Non-pigmented ciliary epithelial cell (primary cell): ENCODE measurements at regions not wholly inside any gene's neighbourhood (a gene's known extent, or its start where the extent isn't known, plus 50 kb on each side); places are given as distances from the start of the nearest gene placed in this dataset.
"Not testable (repeated sequence)": the region's sequence is repeated elsewhere in the genome, so short reads cannot be mapped to it uniquely, and the experiment has no call there.

Experiments
- DNase-seq: peaks from one replicate; pipeline ENCODE4 v3.0.0-alpha.2; 2010; ENCODE audit warnings: low read depth

DNA sequence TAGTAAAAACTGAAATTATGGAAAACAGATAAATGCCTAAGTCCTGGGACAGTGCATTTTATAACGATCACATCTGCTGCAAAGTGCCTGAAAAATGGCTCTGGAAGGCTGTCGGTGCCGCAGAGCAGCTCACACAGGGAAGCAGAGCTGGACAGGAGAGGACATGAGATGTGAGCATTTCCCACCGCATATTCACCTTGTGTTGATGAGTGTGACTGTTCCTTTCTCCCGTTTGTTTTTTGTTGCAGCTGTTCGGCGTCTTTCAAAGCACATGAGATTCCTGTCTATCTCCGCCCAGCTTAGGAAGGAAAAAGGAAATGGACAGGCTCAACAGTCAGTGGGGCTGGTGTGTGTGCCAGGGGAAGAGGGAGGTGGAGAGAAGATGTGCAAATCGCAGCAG lies 164.9 kb upstream of the SEMA6A start:
- DNase-seq = no peak

DNA sequence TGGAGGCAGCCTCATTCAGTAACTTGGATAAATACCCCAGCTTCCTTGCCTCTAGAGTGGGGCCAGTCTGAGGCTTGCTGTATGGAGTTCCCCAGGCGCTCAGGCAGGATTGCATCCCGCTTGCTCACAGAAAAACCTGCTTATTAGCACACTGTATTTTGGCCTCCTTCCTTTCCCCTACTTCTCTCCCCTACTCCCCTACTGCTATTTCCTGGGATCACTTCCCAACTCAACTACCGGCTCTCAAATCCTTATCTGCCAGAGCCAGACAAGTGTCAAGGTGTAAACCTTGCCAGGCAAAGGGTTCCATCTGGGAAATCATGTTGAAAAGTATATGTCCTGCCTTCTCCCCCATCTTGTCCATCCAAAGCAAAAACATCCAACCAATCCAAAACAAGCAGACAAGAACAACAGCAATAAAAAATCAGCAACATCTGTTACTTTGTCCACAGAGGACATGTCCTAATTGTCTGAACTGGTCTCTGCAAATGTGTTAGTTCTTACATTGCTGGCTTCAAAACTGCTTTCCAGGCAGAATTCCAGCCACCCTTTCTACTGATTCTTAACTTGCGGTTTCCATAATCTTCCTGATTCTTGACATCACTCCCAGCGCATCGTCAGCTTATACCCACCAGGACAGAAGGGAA lies 164.1 kb upstream of the SEMA6A start:
- no peak for DNase-seq

DNA sequence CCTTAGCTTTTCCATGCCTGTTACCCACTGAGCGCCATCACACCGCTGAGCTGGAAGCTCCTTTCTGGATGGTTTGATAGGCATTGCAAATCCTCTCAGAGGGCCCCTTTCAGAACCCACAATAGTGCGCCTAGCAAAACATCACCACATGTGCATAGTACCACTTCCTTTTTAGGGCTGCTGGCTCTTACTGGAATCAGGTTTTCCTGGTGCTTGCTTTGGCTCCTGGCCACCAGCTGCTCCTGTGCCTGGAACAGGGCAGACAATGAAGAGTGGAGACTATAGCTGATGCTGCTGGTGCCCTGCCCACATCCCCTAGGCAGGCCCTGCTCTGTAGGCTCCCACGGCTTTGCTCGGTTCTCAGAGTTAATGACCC lies 163.6 kb upstream of the SEMA6A start:
- DNase-seq = no peak

DNA sequence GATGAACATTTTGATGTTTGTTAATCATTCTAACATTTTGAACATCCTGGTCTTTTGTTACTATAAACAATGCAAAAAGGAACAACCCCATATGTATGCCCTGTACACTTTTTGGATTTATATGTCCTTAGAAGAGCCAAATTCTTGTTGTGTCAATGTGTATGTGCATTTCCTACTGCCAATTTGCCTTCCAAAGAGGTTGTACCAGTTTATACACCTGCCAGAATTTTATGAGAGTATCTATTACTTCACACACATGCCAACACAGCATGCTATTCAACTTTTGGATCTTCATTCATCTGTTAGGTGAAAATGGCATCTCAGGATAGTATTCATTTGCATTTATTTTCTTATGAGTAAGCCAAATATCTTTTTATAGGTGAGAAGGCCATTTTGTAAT lies 162.0 kb upstream of the SEMA6A start:
- no peak for DNase-seq

DNA sequence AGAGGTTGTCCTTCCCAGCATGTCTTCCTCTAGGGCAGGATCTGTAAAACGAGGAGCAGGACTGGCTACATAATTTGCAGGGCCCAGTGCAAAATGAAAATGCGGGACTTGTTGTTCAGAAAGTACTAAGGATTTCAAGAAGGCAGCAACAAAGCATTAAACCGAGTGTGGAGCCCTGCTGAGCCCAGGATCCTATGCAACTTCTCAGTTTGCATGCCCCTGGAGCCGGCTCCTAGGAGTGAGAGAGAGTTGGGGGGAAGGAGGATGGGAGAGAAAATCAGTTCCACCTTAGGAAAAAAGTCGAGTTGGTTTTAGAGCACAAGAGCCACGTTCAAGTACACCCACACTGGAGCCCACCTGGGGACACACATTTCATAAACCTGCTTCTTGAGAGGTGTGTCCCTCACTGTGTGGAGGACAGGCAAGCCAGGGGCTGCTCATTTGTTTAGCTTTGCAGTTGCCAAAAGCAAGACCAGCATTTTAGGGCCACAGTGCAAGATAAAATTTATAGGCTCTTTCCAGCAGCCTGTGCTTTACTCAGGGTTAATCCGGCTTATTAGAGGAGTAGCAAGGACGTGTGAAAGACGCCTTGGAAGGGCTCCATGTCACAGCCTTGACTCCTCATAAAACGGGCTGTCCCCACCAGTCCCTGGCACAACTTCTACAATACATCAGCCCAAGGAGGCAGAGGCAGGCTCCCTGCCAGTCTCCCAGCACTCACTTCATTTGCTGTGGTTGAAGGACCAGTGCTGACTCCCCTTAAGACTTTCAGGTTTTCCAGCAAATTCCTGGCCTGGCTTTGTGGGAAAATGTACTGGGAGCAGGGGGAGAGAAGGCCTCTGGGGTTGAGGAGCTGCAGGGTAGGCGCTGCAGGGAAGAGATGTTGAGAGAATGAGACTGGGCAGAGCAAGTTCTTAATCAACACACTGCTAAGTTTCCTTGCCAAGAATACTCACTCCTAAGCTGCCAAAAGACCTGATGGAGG lies 159.7 kb upstream of the SEMA6A start:
- no peak for DNase-seq

DNA sequence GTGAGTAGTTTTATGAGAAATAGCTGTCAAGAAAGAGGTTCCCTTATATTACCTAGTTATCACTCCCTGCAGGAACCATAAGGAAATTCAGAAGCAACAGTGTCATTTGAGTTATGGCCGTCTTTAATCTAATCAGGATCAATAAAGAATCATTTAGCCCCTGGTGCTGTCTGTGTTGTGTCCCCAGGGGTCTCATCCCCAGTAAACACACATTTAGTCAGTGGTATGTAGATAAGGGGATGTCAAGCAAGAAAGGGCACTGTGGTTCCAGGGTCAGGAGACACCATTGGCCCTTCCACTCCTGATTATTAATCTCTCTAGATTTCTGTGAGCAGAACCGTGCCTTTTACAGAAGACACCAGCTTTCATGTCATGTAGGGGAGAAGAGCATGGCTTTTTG lies 158.0 kb upstream of the SEMA6A start:
- no peak for DNase-seq

DNA sequence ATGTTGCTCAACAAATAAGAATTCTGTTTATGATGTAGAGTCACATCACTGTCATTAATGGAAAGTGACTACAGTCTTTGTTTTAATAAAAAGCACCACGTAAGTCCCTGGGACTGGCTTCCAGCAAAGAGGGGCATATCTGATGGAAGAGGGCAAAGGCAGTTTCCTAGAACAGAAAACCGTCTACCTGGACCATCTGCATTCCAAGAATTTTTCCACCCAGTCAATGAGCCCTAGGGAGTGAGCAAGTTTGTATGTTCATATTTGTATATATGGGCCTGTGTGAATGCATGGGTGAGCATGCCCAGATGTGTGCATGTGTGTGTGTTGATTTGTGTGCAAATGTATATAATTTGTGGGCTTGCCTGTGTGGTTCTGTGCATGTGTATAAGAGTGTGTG lies 156.8 kb upstream of the SEMA6A start:
- DNase-seq = no peak

DNA sequence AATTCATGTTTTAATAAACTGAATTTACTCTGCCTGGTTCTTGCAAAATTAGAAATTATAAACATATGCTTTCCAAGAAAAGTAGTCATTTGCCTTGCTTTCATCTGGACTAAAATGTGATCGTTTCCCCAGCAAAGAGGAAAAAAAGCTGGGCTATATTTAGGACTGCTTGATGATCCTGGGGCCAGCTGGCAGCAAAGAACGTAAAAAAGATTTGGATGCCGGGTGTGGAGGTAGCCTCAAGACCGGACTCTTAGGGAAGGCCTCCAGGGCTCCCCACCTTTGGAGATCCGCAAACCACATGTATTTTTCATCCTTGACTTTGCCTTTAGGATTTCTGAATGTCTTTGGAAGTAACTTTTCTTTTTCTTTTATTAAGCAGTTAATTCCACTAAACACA lies 156.1 kb upstream of the SEMA6A start:
- no peak for DNase-seq

DNA sequence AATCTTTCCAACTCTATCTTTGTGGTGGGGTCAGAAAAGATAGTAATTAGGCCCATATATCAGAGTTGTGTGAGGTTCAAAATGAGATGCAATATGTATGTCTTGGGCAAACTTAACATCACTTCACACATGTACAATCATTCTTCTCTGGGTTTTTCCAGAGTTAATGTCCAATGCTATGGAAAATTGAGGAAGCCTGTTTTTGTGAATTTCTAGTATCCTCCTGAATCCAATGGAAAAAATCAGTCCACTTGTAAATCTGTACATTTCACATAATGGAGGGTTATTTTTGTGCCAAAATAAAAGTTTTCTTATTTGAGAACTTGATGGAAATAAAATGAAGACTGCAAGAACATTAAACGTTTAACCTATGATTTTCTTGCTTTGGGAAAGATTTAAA lies 155.6 kb upstream of the SEMA6A start:
- no peak for DNase-seq

DNA sequence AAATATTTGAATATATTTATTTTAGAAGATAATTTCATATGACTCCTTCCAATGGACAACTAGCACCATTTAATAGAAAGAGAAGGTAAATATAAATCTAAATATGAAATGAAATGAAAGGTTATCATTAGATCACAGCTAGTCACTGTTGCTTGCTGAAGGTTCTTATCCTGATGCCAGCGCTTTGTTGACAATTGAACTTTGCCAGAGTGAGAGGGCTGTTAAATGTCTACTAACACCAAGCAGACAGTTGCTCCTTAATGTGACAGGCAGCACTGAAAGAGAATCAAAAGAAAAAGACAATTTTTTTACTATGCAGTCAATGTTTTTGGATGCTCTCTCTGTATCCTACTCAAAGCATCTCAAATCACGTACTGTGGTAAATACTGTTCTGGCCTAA lies 152.6 kb upstream of the SEMA6A start:
- DNase-seq = no peak

DNA sequence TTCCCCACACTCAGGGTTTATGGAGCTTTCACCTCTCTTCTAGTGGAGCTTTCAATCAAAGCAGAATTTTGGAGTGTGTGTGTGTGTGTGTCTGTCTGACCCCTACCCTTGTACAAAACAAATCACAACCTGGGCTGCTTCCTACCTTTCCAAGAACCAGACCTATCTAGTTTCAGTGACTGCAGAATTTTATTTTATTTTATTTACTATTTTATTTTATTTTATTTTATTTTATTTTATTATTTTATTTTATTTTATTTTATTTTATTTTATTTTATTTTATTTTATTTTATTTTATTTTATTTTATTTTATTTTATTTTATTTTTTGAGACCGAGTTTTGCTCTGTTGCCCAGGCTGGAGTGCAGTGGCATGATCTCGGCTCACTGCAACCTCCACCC lies 151.6 kb upstream of the SEMA6A start:
- not testable (repeated sequence) for DNase-seq

DNA sequence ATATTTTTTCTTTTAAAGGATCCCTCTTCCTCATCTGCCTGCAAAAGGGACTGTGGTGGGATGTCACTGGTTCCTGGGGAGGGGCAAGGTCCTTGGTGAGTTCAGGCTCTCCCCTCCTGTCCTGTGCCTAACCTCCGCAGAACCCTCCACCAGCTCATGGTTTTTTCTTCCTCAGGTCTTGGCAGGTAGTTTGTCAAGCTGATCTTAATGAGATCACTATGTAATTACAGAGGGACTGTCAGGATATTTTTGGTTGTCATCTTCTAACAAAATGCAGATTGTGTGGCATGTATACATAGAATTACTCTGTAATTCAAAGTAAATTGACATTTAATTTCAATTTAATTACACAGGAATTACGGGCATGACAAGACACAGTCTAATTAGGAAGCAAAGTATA lies 150.3 kb upstream of the SEMA6A start:
- DNase-seq = no peak

DNA sequence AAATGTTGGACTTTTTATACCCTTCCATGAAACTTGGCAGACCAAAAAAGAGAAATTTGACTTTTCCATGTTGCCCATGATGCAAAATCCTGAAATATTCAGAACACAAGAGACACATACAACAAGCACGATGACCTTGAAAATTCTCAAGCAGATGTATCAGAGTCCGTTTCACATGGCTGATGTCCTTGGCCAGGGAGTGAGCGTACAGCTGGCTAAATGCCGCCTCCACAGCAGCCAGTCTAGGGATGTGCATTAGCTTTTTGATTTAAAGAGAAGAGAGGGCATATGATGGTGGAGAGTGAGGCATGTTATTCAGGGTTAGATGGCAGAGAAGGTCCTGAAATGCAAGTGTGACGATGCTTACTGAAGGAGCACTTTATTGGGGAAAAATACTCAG lies 148.0 kb upstream of the SEMA6A start:
- DNase-seq = no peak

DNA sequence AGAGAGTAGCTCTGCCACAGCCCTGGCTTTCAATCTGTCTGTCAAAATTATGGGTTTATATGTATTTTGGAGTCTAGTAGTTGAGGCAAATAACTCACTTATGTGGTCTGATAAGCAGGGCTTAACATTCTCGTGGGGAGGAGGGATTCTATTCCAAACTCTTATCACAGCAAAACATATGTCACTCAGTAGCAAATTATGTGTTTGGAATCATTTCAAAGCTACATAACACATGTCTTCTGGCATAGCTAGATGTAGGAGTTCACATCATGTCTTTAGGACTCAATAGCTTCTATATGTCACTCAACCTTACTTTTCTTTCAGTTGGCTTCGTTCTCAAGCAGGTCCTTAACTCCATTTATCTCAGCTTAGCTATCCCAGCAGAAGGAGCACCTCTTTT lies 144.5 kb upstream of the SEMA6A start:
- DNase-seq = no peak

DNA sequence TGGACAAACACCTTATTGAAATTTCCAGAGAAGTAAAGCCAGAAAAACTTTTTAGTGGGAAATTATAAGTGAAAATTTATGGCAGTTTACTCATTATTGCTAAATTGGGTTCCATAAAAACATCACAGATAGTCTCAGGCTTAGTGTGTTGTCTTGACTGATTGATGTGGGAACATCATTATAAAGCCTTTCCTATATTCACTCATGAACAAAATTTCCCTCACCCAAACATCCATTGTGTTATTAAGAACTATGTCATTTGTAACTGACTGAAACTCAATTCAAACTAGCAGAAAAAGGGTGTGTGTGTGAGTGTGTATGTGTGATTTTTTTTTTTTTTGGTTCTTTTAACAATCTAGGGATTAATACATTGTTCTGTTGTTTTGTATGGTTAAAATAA lies 143.7 kb upstream of the SEMA6A start:
- DNase-seq = no peak

DNA sequence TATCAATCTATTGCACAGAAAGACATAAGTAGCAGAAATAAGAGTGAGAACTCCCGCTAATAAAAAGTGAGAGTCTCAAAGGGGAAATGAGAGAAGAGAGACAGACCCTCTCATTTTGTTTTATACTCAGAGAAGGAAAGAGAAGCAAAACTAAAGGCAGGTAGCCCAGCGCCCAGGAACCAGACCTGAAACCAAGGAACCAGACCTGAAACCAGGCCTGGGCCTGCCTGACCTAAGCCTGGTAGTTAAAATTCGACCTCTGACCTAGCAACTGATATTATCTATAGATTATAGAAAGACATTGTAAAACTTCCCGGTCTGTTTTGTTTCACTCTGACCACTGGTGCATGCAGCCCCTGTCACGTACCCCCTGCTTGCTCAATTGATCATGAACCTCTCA lies 134.5 kb upstream of the SEMA6A start:
- DNase-seq = no peak

DNA sequence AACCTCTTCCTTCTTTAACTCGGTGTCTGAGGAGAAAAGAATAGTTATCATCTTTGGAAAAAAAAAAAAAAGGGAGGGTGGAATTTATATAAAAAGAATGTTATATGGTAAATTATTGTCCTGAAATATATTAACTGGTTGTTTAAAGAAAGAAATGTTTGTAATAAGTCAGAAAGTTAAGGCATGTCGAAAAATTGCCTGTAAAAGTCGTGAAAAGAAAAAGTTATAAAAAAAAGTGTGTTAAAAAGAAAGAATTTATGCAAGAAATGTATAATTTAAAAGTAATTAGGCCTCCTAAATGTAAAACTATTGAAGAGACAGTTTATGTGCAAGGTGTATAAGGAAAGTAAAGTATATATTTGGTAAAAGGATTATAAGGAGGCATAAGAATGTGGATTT lies 130.5 kb upstream of the SEMA6A start:
- not testable (repeated sequence) for DNase-seq

DNA sequence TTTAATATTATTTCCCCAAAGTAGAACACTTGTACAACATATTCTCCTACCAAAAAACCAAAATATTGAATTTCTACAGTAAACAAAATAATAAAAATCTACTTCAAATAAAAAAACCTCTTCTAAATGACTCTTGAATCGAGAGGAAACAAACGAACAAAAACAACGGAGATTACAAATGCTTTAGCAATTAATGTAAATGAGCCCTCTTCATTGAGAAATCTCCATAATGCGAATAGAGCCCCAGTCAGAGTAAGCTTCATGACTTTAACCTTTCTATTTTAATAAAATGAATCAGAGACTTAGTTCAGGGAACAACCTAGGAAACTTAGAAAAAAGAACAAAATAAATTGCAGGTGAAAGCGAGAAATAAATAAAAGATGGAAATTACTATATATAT lies 129.3 kb upstream of the SEMA6A start:
- no peak for DNase-seq

DNA sequence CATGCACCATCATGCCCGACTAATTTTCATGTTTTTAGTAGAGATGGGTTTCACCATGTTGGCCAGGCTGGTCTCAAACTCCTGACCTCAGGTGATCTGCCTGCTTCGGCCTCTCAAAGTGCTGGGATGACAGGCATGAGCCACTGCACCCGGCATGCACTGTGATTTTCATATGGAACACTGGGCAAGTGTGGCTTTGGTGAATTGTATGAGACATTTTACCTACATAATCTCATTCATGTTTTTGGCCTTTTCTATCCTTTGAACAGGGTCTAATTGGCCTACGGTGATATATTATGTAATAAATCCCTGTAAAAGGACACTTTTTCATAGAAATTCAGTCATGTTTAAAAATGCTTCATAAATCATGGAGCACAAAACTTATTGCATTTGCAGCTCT lies 128.7 kb upstream of the SEMA6A start:
- DNase-seq = no peak

DNA sequence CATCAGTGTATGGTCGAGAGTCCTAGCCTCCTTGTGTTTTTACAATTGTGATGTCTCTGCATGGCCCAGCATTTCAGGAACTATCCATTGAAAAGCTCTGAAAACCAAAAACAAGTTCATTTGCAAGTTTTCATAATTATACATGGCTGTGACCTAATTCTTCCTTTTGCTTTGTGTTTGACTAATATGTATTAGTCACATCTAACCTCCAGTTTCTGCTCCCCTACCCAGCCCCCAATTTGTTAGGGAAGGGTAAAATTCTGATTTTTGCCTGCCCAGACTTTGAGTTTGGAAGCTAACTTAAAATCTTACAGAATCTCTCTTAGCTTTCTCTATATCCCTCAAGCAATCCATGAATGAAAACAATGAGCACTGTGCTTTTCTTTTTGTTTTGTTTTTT lies 128.2 kb upstream of the SEMA6A start:
- DNase-seq = no peak

DNA sequence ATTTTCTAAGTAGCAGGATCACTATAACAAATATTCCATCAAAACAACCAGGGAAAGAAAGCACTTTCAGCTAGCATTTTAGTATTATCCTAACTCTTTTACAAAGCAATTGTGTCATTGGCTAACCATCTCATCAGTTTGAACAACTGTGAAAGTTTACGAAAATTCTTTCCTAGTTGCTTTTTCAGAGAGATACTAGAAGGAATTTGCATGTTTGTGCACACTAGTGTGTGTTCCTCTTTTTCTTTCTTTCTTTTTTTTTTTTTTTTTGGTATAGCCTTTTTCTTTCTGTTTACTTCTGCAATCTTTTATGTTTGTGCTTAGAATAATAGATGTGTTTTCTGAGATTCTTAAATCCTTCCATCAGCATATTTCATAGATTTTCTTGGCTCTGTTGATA lies 124.7 kb upstream of the SEMA6A start:
- no peak for DNase-seq

DNA sequence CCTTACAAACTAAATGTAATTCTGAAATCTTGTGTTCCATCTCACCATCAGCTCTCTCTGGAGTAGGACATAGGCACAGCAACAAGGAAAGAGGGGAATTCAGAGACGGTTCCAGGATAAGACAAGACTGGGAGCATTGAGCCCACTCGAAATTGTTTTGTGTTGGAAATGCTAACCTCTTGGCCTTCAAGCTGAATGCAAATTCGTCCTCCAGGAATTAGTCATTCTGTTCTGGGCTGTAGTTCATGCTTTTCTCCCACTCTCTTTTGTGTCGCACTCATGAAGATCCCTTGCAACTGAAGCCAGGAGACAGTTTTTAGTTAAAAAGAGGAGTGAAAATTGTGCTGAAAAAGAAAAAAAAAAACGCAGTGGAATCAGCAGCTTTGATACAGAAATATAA lies 121.7 kb upstream of the SEMA6A start:
- DNase-seq = no peak

DNA sequence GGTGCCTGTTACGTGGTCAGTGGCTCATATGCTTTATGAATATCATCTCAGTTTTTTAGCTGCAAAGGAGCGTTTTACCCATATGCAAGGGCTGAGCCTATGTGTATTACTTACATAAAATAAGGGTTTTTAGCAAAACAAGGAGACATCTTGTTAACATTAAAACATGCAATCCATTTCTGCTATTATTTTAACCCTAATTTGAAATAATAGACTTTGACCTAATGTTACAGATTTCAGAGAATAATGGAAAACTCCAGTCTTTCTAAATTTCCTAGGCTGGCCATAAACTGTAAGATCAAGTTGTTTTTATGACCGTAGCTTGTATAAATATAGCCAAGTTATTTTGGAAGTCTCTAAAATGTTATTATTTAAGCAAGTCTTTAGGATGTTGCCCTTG lies 121.1 kb upstream of the SEMA6A start:
- DNase-seq = no peak

DNA sequence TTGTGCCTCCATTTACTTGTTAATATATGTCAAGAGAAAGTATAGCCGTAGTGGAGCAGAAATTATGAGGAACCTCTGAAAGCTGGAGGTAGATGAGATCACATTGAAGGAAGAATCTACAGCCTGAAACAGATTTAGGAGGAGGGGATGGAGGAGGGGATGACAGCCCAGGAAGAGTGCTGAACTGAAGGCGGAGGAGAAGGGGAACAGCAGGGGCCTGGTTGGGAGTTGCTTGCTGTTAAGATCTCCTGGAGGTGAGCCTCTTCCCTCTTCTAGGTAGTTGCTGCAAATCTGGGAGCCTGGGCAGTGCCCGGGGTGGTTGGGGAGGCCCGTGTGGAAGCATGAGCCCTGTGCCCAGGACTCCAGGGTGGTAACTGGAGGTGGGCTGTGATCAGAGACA lies 111.8 kb upstream of the SEMA6A start:
- DNase-seq = no peak
